ENCODE measurements at regions not wholly inside any gene's neighbourhood (a gene's known extent, or its start where the extent isn't known, plus 50 kb on each side); places are given as distances from the start of the nearest gene placed in this dataset.

GRCh38 chr3:18082551-18083272 lies 340.3 kb upstream of the TBC1D5 start:
- TF ChIP-seq YY1 (IDR thresholded peaks at IDR 0.05; ENCODE audit: low read depth), result no peak
- TF ChIP-seq EP300 (IDR thresholded peaks at IDR 0.05; ENCODE audit: borderline replicate concordance), result no peak

All from Ishikawa (cell line).